SK-N-SH (cell line): ENCODE measurements at regions not wholly inside any gene's neighbourhood (a gene's known extent, or its start where the extent isn't known, plus 50 kb on each side); places are given as distances from the start of the nearest gene placed in this dataset.

ENCODE experiments used
- CTCF ChIA-PET: fragments of 300-600, 350-600 bp; formaldehyde crosslinking; extraction: SDS; loops from one replicate; lab custom pipeline; 2021; lab: Yijun Ruan, JAX
- POLR2A ChIA-PET: fragments of 350-600 bp; sonication (Branson Sonifier 250); formaldehyde crosslinking; extraction: SDS; loops from one replicate; lab custom pipeline; 2020; ENCODE audit warnings: antibody characterized with exemption, inconsistent platforms; lab: Yijun Ruan, JAX
- DNase-seq: peaks from one replicate; pipeline ENCODE4 v3.0.0; 2012
- H2AFZ ChIP-seq: fragments of 200-600 bp; sonication (generic); 2 replicates; pipeline ENCODE4 v1.8.1; 2016; ENCODE audit warnings: antibody characterized with exemption, mild to moderate bottlenecking, low read depth
- H3F3A ChIP-seq: fragments of 200-600 bp; sonication (generic); replicated peaks from 2 replicates; pipeline ENCODE3; 2016; ENCODE audit warnings: antibody characterized with exemption, mild to moderate bottlenecking; ENCODE audit not compliant: insufficient read depth
- H3K27ac ChIP-seq, 2 experiments: fragments of 200-500 bp in 1 of 2; fragments of 200-600 bp in 1 of 2; sonication (Bioruptor generic) in 1 of 2; sonication (generic), shearing (Covaris generic) in 1 of 2; 2 replicates each; pipeline versions ENCODE4 v1.5.1 to v1.6.1; 2014 to 2016; ENCODE audit warnings: low read depth in 2 of 2, inconsistent platforms in 1 of 2, low read length in 1 of 2, mild to moderate bottlenecking in 1 of 2, mixed read lengths in 1 of 2
- H3K27me3 ChIP-seq: fragments of 200-600 bp; sonication (generic), shearing (Covaris generic); 2 replicates; pipeline ENCODE4 v1.6.1; 2016; ENCODE audit warnings: mixed run types; ENCODE audit not compliant: insufficient read depth
- H3K36me3 ChIP-seq, 2 experiments: fragments of 200-500 bp in 1 of 2; fragments of 200-600 bp in 1 of 2; sonication (Bioruptor generic) in 1 of 2; sonication (generic) in 1 of 2; replicated peaks in 1 of 2; 2 replicates each; pipeline versions ENCODE3 to v1.5.1; 2014 to 2016; ENCODE audit warnings: low read length in 1 of 2, mild to moderate bottlenecking in 1 of 2; ENCODE audit not compliant: insufficient read depth in 2 of 2, control insufficient read depth in 1 of 2
- H3K4me1 ChIP-seq, 2 experiments: fragments of 200-500 bp in 1 of 2; fragments of 200-600 bp in 1 of 2; sonication (Bioruptor generic) in 1 of 2; sonication (generic), shearing (Covaris generic) in 1 of 2; 2 replicates each; pipeline versions ENCODE4 v1.5.1 to v1.6.1; 2014 to 2016; ENCODE audit warnings: low read depth in 1 of 2, low read length in 1 of 2, mixed run types in 1 of 2; ENCODE audit not compliant: insufficient read depth in 2 of 2, control insufficient read depth in 1 of 2
- H3K4me2 ChIP-seq: fragments of 200-600 bp; sonication (generic), shearing (Covaris generic); 2 replicates; pipeline ENCODE4 v1.6.1; 2017; ENCODE audit warnings: mixed run types
- H3K4me3 ChIP-seq, 2 experiments: fragments of 200-500 bp in 1 of 2; fragments of 200-600 bp in 1 of 2; sonication (Bioruptor generic) in 1 of 2; sonication (generic), shearing (Covaris generic) in 1 of 2; 2 replicates each; pipeline versions ENCODE4 v1.5.1 to v1.8.1; 2014 to 2016; ENCODE audit warnings: low read depth in 2 of 2, inconsistent platforms in 1 of 2, low read length in 1 of 2, mild to moderate bottlenecking in 1 of 2, mixed read lengths in 1 of 2, moderate library complexity in 1 of 2
- H3K79me2 ChIP-seq: fragments of 200-600 bp; sonication (generic); 2 replicates; pipeline ENCODE4 v1.8.1; 2017; ENCODE audit warnings: mild to moderate bottlenecking; ENCODE audit not compliant: insufficient read depth
- H3K9ac ChIP-seq: fragments of 200-600 bp; sonication (generic); 2 replicates; pipeline ENCODE4 v1.6.1; 2017; ENCODE audit warnings: mixed run types
- H3K9me2 ChIP-seq: fragments of 200-600 bp; sonication (generic); 2 replicates; pipeline ENCODE4 v1.6.1; 2017; ENCODE audit warnings: mixed run types
- H3K9me3 ChIP-seq: fragments of 200-600 bp; sonication (generic); 2 replicates; pipeline ENCODE4 v1.6.1; 2017; ENCODE audit warnings: mixed run types, mild to moderate bottlenecking, moderate library complexity
- H4K20me1 ChIP-seq: fragments of 200-600 bp; sonication (generic); 2 replicates; pipeline ENCODE4 v1.6.1; 2017; ENCODE audit warnings: mild to moderate bottlenecking, mixed run types; ENCODE audit not compliant: insufficient read depth
- CHD2 ChIP-seq: fragments of 150-350 bp; IDR thresholded peaks from 2 replicates; pipeline ENCODE4 v1.6.1; 2018; ENCODE audit warnings: low read length; ENCODE audit not compliant: partially characterized antibody
- CTCF ChIP-seq: fragments of 200-600 bp; sonication (generic); IDR thresholded peaks from 2 replicates; pipeline ENCODE4 v1.6.1; 2017; ENCODE audit warnings: antibody characterized with exemption, mild to moderate bottlenecking, moderate library complexity
- FOSL2 ChIP-seq: IDR thresholded peaks from 2 replicates; pipeline ENCODE4 v1.4.0; 2012; ENCODE audit warnings: low read depth, mild to moderate bottlenecking, moderate library complexity, borderline replicate concordance
- FOXJ3 ChIP-seq: sonication (generic); formaldehyde crosslinking; IDR thresholded peaks from 2 replicates; pipeline ENCODE4 v1.5.1; 2020; ENCODE audit warnings: mild to moderate bottlenecking, missing genetic modification reagents
- FOXM1 ChIP-seq: IDR thresholded peaks from 2 replicates; pipeline ENCODE4 v1.4.0; 2012; ENCODE audit warnings: low read depth, mild to moderate bottlenecking
- GABPA ChIP-seq: IDR thresholded peaks from 2 replicates; pipeline ENCODE4 v1.4.0; 2012; ENCODE audit warnings: low read depth, mild to moderate bottlenecking
- JUND ChIP-seq: IDR thresholded peaks from 2 replicates; pipeline ENCODE4 v1.4.0; 2012
- MAX ChIP-seq: IDR thresholded peaks from 2 replicates; pipeline ENCODE4 v1.4.0; 2012; ENCODE audit warnings: low read depth
- MEF2A ChIP-seq: IDR thresholded peaks from 2 replicates; pipeline ENCODE4 v1.4.0; 2012; ENCODE audit warnings: low read depth, borderline replicate concordance
- MXI1 ChIP-seq: IDR thresholded peaks from 2 replicates; pipeline ENCODE4 v1.6.1; 2012; ENCODE audit warnings: mild to moderate bottlenecking, low read depth, low read length, improper control_type of control experiment
- NFIC ChIP-seq: IDR thresholded peaks from 2 replicates; pipeline ENCODE4 v1.4.0; 2012; ENCODE audit warnings: borderline replicate concordance
- NRF1 ChIP-seq: IDR thresholded peaks from 2 replicates; pipeline ENCODE4 v1.6.1; 2012; ENCODE audit warnings: low read depth, mild to moderate bottlenecking, low read length
- PBX3 ChIP-seq: IDR thresholded peaks from 2 replicates; pipeline ENCODE4; 2012
- POLR2AphosphoS5 ChIP-seq: IDR thresholded peaks from 2 replicates; pipeline ENCODE4 v1.6.1; 2012; ENCODE audit warnings: low read depth, low read length
- RAD21 ChIP-seq: IDR thresholded peaks from 2 replicates; pipeline ENCODE4 v1.6.1; 2012; ENCODE audit warnings: mild to moderate bottlenecking, low read length
- RCOR1 ChIP-seq: fragments of 150-350 bp; IDR thresholded peaks from 2 replicates; pipeline ENCODE4 v1.6.1; 2017; ENCODE audit warnings: antibody characterized with exemption, low read length
- RFX5 ChIP-seq: IDR thresholded peaks from 2 replicates; pipeline ENCODE4 v1.6.1; 2012; ENCODE audit warnings: mild to moderate bottlenecking, improper control_type of control experiment, low read length
- RXRA ChIP-seq: IDR thresholded peaks from 2 replicates; pipeline ENCODE4 v1.4.0; 2012; ENCODE audit warnings: low read depth, mild to moderate bottlenecking, borderline replicate concordance
- TCF12 ChIP-seq: IDR thresholded peaks from 2 replicates; pipeline ENCODE4 v1.4.0; 2012
- TEAD4 ChIP-seq: IDR thresholded peaks from 2 replicates; pipeline ENCODE4 v1.4.0; 2012; ENCODE audit warnings: mild to moderate bottlenecking, borderline replicate concordance; ENCODE audit not compliant: insufficient read depth
- USF1 ChIP-seq: IDR thresholded peaks from 2 replicates; pipeline ENCODE4 v1.4.0; 2012; ENCODE audit warnings: low read depth, borderline replicate concordance
- USF2 ChIP-seq: fragments of 150-350 bp; IDR thresholded peaks from 2 replicates; pipeline ENCODE4 v1.6.1; 2017; ENCODE audit warnings: antibody characterized with exemption, low read length, low read depth, borderline replicate concordance
- WGBS: methylation state at CpG from one replicate; pipeline ENCODE4 v1.1.6; 2017; ENCODE audit warnings: low lambda C conversion rate; 5-methylcytosine and 5-hydroxymethylcytosine counted together

GRCh38 chr2:181352158-181352557 lies 105.0 kb upstream of the ITGA4 start:
- TF ChIP-seq NFIC (no peak), MAX (no peak), RXRA (no peak), FOXJ3 (no peak), POLR2AphosphoS5 (no peak), TCF12 (no peak), NRF1 (no peak), JUND (no peak), RAD21 (no peak), CHD2 (no peak), TEAD4 (no peak), CTCF (no peak), FOXM1 (no peak), MEF2A (no peak), USF2 (no peak)
- H4K20me1 ChIP-seq, result no peaks in the 10 kb centered on the region
- H3K36me3 ChIP-seq, result peaks cover 0 to 4% of the 10 kb centered on the region in 2 experiments
- H3K79me2 ChIP-seq, result no peaks in the 10 kb centered on the region
- CTCF ChIA-PET, result no interaction called here
- no peaks in the 10 kb centered on the region for H3F3A ChIP-seq
- no peak for DNase-seq
- H2AFZ ChIP-seq, result no peak overlapping the region
- WGBS, result 68% methylated on average over 1 of the region's 1 CpG
- H3K4me3 ChIP-seq, result no peak overlapping the region
- H3K9ac ChIP-seq, result no peak overlapping the region
- H3K4me2 ChIP-seq, result no peak overlapping the region
- H3K27me3 ChIP-seq, result no peaks in the 10 kb centered on the region
- H3K9me2 ChIP-seq, result no peaks in the 10 kb centered on the region
- POLR2A ChIA-PET, result no interaction called here
- no peaks in the 10 kb centered on the region for H3K9me3 ChIP-seq
- H3K4me1 ChIP-seq, result no peaks in the 10 kb centered on the region
- no peak overlapping the region for H3K27ac ChIP-seq

GRCh38 chr2:181354626-181355025 lies 102.6 kb upstream of the ITGA4 start:
- Histone ChIP-seq H3K4me3 (no peak overlapping the region), H3K9me2 (no peaks in the 10 kb centered on the region), H3K9me3 (no peaks in the 10 kb centered on the region), H3K79me2 (no peaks in the 10 kb centered on the region), H3K4me2 (no peak overlapping the region), H4K20me1 (no peaks in the 10 kb centered on the region), H3F3A (no peaks in the 10 kb centered on the region), H3K27me3 (no peaks in the 10 kb centered on the region), H3K4me1 (no peaks in the 10 kb centered on the region), H3K36me3 (peaks cover 0 to 4% of the 10 kb centered on the region in 2 experiments), H2AFZ (no peak overlapping the region; the same call in 1 of the 2 replicates), H3K9ac (no peak overlapping the region), H3K27ac (no peak overlapping the region; a peak in 1 of 4 replicates)
- DNase-seq, result no peak
- no peak for TF ChIP-seq NRF1
- TF ChIP-seq POLR2AphosphoS5, result no peak
- TF ChIP-seq RFX5, result no peak
- TF ChIP-seq TCF12, result peak; percentile 42; the same call in 1 of the 2 replicates
- no peak for TF ChIP-seq GABPA
- TF ChIP-seq CHD2, result no peak
- no peak for TF ChIP-seq MXI1
- peak; percentile 55 for TF ChIP-seq JUND
- TF ChIP-seq PBX3, result no peak; the same call in 1 of the 2 replicates
- TF ChIP-seq MAX, result no peak
- no peak for TF ChIP-seq CTCF
- TF ChIP-seq FOSL2, result peak; percentile 73; the same call in 1 of the 2 replicates
- no peak for TF ChIP-seq USF1
- TF ChIP-seq RCOR1, result no peak
- 63% methylated on average over 3 of the region's 3 CpGs for WGBS
- POLR2A ChIA-PET, result no interaction called here
- CTCF ChIA-PET, result interaction anchor here (1.4 kb wide), 1 partner anchor 13 kb away, joined by 3 read pairs; no protein-coding TSS in a partner anchor
